BLaER1 treated with 17β-estradiol and CSF1 and Interleukin-3, amounts not matched to agents 10 nM and 100 nM (cell line): ENCODE measurements at regions not wholly inside any gene's neighbourhood (a gene's known extent, or its start where the extent isn't known, plus 50 kb on each side); places are given as distances from the start of the nearest gene placed in this dataset.

ENCODE experiments used
- H3K27ac ChIP-seq, 11 experiments: shearing (Covaris generic); formaldehyde crosslinking; 2 replicates each; pipeline ENCODE4 v1.8.1; 2022
- H3K27me3 ChIP-seq, 11 experiments: shearing (Covaris generic); formaldehyde crosslinking; 2 replicates each; pipeline ENCODE4 v1.8.1; 2022
- H3K36me3 ChIP-seq, 11 experiments: shearing (Covaris generic); formaldehyde crosslinking; 2 replicates each; pipeline ENCODE4 v1.8.1; 2022
- H3K4me1 ChIP-seq, 10 experiments: shearing (Covaris generic); formaldehyde crosslinking; 2 replicates each; pipeline ENCODE4 v1.8.1; 2022
- H3K4me2 ChIP-seq, 11 experiments: shearing (Covaris generic); formaldehyde crosslinking; 2 replicates each; pipeline ENCODE4 v1.8.1; 2022
- H3K4me3 ChIP-seq, 10 experiments: shearing (Covaris generic); formaldehyde crosslinking; 2 replicates each; pipeline ENCODE4 v1.8.1; 2022
- H3K9ac ChIP-seq, 11 experiments: shearing (Covaris generic); formaldehyde crosslinking; 2 replicates each; pipeline ENCODE4 v1.8.1; 2022
- H3K9me3 ChIP-seq, 11 experiments: shearing (Covaris generic); formaldehyde crosslinking; replicated peaks in 1 of 11; 2 replicates each; pipeline ENCODE4 v1.8.1; 2022
- H4K20me1 ChIP-seq, 11 experiments: shearing (Covaris generic); formaldehyde crosslinking; 2 replicates each; pipeline ENCODE4 v1.8.1; 2022
- Cebpa-rat ChIP-seq, 11 experiments: shearing (Covaris generic); IDR thresholded peaks; 2 replicates each; pipeline ENCODE4 v1.8.1; 2022

- Histone ChIP-seq H3K27ac (no peak overlapping the region), H3K4me2 (no peak overlapping the region), H3K9ac (no peak overlapping the region), H3K9me3 (no peaks in the 10 kb centered on the region), H3K4me1 (no peaks in the 10 kb centered on the region; a peak in 1 of 20 replicates), H3K36me3 (no peaks in the 10 kb centered on the region), H4K20me1 (no peaks in the 10 kb centered on the region), H3K27me3 (no peaks in the 10 kb centered on the region), H3K4me3 (no peak overlapping the region)
- no peak for TF ChIP-seq Cebpa-rat (IDR thresholded peaks at IDR 0.05)
These were observed 450.7 kb upstream of the OPRM1 start for GRCh38 chr6:153588330-153588729.

- H3K36me3 ChIP-seq = no peaks in the 10 kb centered on the region
- H3K4me3 ChIP-seq = no peak overlapping the region
- no peaks in the 10 kb centered on the region for H3K27me3 ChIP-seq
- no peak overlapping the region for H3K27ac ChIP-seq
- H4K20me1 ChIP-seq = no peaks in the 10 kb centered on the region
- H3K4me1 ChIP-seq = no peaks in the 10 kb centered on the region
- peaks cover 0 to 6% (median 0%) of the 10 kb centered on the region in 11 experiments; a peak in 2 of 22 replicates for H3K9me3 ChIP-seq
- H3K9ac ChIP-seq = no peak overlapping the region
- no peak overlapping the region for H3K4me2 ChIP-seq
- no peak for TF ChIP-seq Cebpa-rat (IDR thresholded peaks at IDR 0.05)
These were observed 452.6 kb upstream of the RGS17 start for GRCh38 chr6:153583685-153584084.

- Histone ChIP-seq H3K9me3 (peaks cover 0 to 6% (median 0%) of the 10 kb centered on the region in 11 experiments; a peak in 2 of 22 replicates), H3K4me1 (no peaks in the 10 kb centered on the region), H3K36me3 (no peaks in the 10 kb centered on the region), H3K27ac (no peak overlapping the region), H3K9ac (no peak overlapping the region), H3K27me3 (no peaks in the 10 kb centered on the region), H3K4me3 (no peak overlapping the region), H4K20me1 (no peaks in the 10 kb centered on the region), H3K4me2 (no peak overlapping the region)
- no peak for TF ChIP-seq Cebpa-rat (IDR thresholded peaks at IDR 0.05)
These were observed 449.7 kb upstream of the RGS17 start for GRCh38 chr6:153580776-153581175.

- Histone ChIP-seq H3K4me2 (no peak overlapping the region), H3K36me3 (no peaks in the 10 kb centered on the region), H3K27me3 (no peaks in the 10 kb centered on the region), H3K4me3 (no peak overlapping the region), H3K9ac (no peak overlapping the region), H4K20me1 (no peaks in the 10 kb centered on the region), H3K27ac (no peak overlapping the region), H3K9me3 (peaks cover 0 to 6% (median 0%) of the 10 kb centered on the region in 11 experiments; a peak in 2 of 22 replicates), H3K4me1 (no peaks in the 10 kb centered on the region)
- no peak for TF ChIP-seq Cebpa-rat (IDR thresholded peaks at IDR 0.05)
These were observed 444.4 kb upstream of the RGS17 start for GRCh38 chr6:153575528-153575927.

GRCh38 chr6:153574231-153574630 is 443.1 kb upstream of the RGS17 start:
- H3K4me3 ChIP-seq = no peak overlapping the region
- TF ChIP-seq Cebpa-rat (IDR thresholded peaks at IDR 0.05) = no peak

DNA sequence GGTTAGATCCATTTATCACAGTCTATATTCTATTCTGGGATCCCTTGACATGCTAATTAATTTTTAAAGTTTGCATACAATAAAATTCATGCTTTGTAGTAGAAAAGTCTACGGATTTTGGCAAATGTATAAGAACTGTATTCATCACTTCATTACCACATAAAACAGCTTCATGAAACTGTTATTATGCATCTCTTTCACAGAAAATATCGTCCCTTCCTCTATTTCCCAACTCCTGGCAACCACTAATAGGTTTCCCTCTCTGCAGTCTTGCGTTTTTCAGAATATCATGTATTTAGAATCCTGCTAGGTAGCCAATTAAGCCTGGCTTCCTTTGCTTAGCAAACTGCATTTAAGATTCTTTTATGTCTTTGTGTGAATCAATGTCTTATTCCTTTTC is 441.3 kb upstream of the RGS17 start:
- no peak overlapping the region for H3K27ac ChIP-seq
- H3K36me3 ChIP-seq = no peaks in the 10 kb centered on the region
- no peak overlapping the region for H3K9ac ChIP-seq
- H3K4me3 ChIP-seq = no peak overlapping the region
- H3K27me3 ChIP-seq = no peaks in the 10 kb centered on the region
- H4K20me1 ChIP-seq = no peaks in the 10 kb centered on the region
- H3K4me1 ChIP-seq = no peaks in the 10 kb centered on the region
- TF ChIP-seq Cebpa-rat (IDR thresholded peaks at IDR 0.05) = no peak
- no peak overlapping the region for H3K4me2 ChIP-seq
- no peaks in the 10 kb centered on the region for H3K9me3 ChIP-seq

More at GRCh38 chr6:153574231-153574630, 443.1 kb upstream of the RGS17 start:
- no peak overlapping the region for H3K27ac ChIP-seq
- no peak overlapping the region for H3K9ac ChIP-seq
- no peaks in the 10 kb centered on the region for H3K27me3 ChIP-seq
- H3K36me3 ChIP-seq = no peaks in the 10 kb centered on the region
- no peaks in the 10 kb centered on the region for H4K20me1 ChIP-seq
- no peaks in the 10 kb centered on the region for H3K4me1 ChIP-seq
- no peak overlapping the region for H3K4me2 ChIP-seq
- peaks cover 0 to 4% (median 0%) of the 10 kb centered on the region in 11 experiments; a peak in 2 of 22 replicates for H3K9me3 ChIP-seq

DNA sequence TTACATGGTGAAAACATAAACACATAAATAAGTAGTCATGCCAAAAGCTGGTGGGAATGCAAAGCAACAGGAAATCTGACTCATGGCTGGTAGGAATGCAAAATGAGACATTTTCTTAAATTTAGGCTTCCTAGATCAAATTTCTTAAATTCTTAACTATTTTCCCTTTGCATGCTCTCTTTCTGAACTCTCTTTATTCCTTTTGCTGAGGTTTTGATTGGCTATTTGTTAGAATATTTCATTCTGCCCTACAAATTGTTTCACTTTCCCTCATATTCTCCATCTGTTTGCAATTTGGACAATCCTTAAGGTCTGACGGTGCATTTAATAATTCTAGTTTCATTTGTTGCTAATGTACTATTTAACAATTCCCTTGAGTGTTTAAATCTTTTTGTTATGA is 437.5 kb upstream of the RGS17 start:
- Histone ChIP-seq H3K27ac (no peak overlapping the region), H3K9ac (no peak overlapping the region), H3K9me3 (no peaks in the 10 kb centered on the region), H3K4me3 (no peak overlapping the region), H4K20me1 (no peaks in the 10 kb centered on the region), H3K36me3 (no peaks in the 10 kb centered on the region), H3K27me3 (no peaks in the 10 kb centered on the region), H3K4me2 (no peak overlapping the region), H3K4me1 (no peaks in the 10 kb centered on the region)
- no peak for TF ChIP-seq Cebpa-rat (IDR thresholded peaks at IDR 0.05)

- Histone ChIP-seq H3K36me3 (no peaks in the 10 kb centered on the region), H3K27me3 (no peaks in the 10 kb centered on the region), H3K4me2 (no peak overlapping the region), H3K4me1 (no peaks in the 10 kb centered on the region), H3K9me3 (peaks cover 0 to 5% (median 0%) of the 10 kb centered on the region in 11 experiments; a peak in 1 of 22 replicates), H3K9ac (no peak overlapping the region), H3K4me3 (no peak overlapping the region), H3K27ac (no peak overlapping the region), H4K20me1 (no peaks in the 10 kb centered on the region)
- TF ChIP-seq Cebpa-rat (IDR thresholded peaks at IDR 0.05) = no peak
These were observed 433.7 kb upstream of the RGS17 start for GRCh38 chr6:153564803-153565202.

DNA sequence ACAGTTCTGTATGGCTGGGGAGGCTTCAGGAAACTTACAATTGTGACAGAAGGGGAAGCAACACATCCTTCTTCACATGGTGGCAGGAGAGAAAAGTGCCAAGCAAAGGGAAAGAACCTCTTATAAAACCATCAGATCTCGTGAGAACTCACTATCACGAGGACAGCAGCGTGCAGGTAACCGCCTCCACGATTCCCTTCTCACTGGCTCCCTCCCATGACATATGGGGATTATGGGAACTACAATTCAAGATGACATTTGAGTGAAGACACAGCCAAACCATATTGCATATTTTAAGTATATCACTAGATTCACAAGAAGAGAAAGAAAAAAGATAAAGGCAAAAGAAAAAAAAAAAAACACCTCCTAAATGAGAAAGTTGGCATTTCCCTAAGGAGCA is 431.9 kb upstream of the RGS17 start:
- Histone ChIP-seq H3K27me3 (no peaks in the 10 kb centered on the region), H3K4me3 (no peak overlapping the region), H3K9ac (no peak overlapping the region), H3K4me2 (no peak overlapping the region), H3K27ac (no peak overlapping the region), H3K4me1 (no peaks in the 10 kb centered on the region), H3K36me3 (no peaks in the 10 kb centered on the region), H4K20me1 (no peaks in the 10 kb centered on the region), H3K9me3 (peaks cover 0 to 5% (median 0%) of the 10 kb centered on the region in 11 experiments; a peak in 1 of 22 replicates)
- no peak for TF ChIP-seq Cebpa-rat (IDR thresholded peaks at IDR 0.05)

- no peaks in the 10 kb centered on the region for H3K4me1 ChIP-seq
- H3K36me3 ChIP-seq = no peaks in the 10 kb centered on the region
- TF ChIP-seq Cebpa-rat (IDR thresholded peaks at IDR 0.05) = no peak
- no peak overlapping the region for H3K27ac ChIP-seq
- no peak overlapping the region for H3K9ac ChIP-seq
- H3K4me2 ChIP-seq = no peak overlapping the region
- no peak overlapping the region for H3K4me3 ChIP-seq
- no peaks in the 10 kb centered on the region for H3K27me3 ChIP-seq
- no peaks in the 10 kb centered on the region for H4K20me1 ChIP-seq
- peaks cover 0 to 5% (median 0%) of the 10 kb centered on the region in 11 experiments; a peak in 2 of 22 replicates for H3K9me3 ChIP-seq
These were observed 422.5 kb upstream of the RGS17 start for GRCh38 chr6:153553627-153554026.
